ENCODE measurements at regions not wholly inside any gene's neighbourhood (a gene's known extent, or its start where the extent isn't known, plus 50 kb on each side); places are given as distances from the start of the nearest gene placed in this dataset.

GRCh38 chr14:55957950-55958349, 160.3 kb upstream of the PELI2 start:
- H3K4me1 Mint-ChIP-seq (ENCODE audit: unreplicated experiment): peaks cover 9% of the 10 kb centered on the region
- DNase-seq (ENCODE audit: low spot score): no peak
- H3K36me3 Mint-ChIP-seq (ENCODE audit: low read depth, unreplicated experiment): no peaks in the 10 kb centered on the region
- no peaks in the 10 kb centered on the region for H3K27me3 Mint-ChIP-seq (ENCODE audit: unreplicated experiment)
- H3K4me3 Mint-ChIP-seq (ENCODE audit: unreplicated experiment): no peak overlapping the region
- no peak for TF ChIP-seq CTCF (IDR thresholded peaks at IDR 0.05; ENCODE audit: unreplicated experiment)
- H3K9me3 Mint-ChIP-seq (ENCODE audit: unreplicated experiment): no peaks in the 10 kb centered on the region
- no peak overlapping the region for H3K27ac Mint-ChIP-seq (ENCODE audit: unreplicated experiment)

- H3K4me1 Mint-ChIP-seq (ENCODE audit: unreplicated experiment): peaks cover 6% of the 10 kb centered on the region
- TF ChIP-seq CTCF (IDR thresholded peaks at IDR 0.05; ENCODE audit: unreplicated experiment): no peak
- H3K9me3 Mint-ChIP-seq (ENCODE audit: unreplicated experiment): no peaks in the 10 kb centered on the region
- H3K27ac Mint-ChIP-seq (ENCODE audit: unreplicated experiment): no peak overlapping the region
- no peaks in the 10 kb centered on the region for H3K27me3 Mint-ChIP-seq (ENCODE audit: unreplicated experiment)
- no peak for DNase-seq (ENCODE audit: low spot score)
- H3K4me3 Mint-ChIP-seq (ENCODE audit: unreplicated experiment): no peak overlapping the region
- H3K36me3 Mint-ChIP-seq (ENCODE audit: low read depth, unreplicated experiment): no peaks in the 10 kb centered on the region
These were observed 154.9 kb upstream of the PELI2 start for GRCh38 chr14:55963295-55963694.

DNA sequence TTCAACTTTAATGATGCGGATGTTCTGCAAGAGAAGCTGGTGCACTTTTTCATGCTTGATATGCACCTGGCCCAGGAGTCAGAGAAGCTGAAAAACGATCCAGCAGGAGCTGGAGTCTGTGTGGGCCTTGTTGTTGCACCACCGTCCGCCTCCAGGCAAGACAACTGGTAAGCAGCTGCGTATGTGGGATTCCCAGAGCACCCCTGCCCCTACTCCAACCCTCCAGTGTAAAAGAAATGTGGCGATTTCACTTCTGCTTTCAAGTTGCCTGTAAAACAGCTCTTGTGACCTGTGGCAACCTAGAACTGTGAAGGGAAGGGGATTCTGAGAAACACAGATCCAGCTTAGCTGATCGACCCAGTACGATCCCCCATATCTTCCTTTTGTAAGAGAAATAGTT, 154.1 kb upstream of the PELI2 start:
- no peaks in the 10 kb centered on the region for H3K36me3 Mint-ChIP-seq (ENCODE audit: low read depth, unreplicated experiment)
- H3K27me3 Mint-ChIP-seq (ENCODE audit: unreplicated experiment): no peaks in the 10 kb centered on the region
- no peaks in the 10 kb centered on the region for H3K9me3 Mint-ChIP-seq (ENCODE audit: unreplicated experiment)
- no peak overlapping the region for H3K27ac Mint-ChIP-seq (ENCODE audit: unreplicated experiment)
- TF ChIP-seq CTCF (IDR thresholded peaks at IDR 0.05; ENCODE audit: unreplicated experiment): no peak
- H3K4me3 Mint-ChIP-seq (ENCODE audit: unreplicated experiment): no peak overlapping the region
- peaks cover 6% of the 10 kb centered on the region for H3K4me1 Mint-ChIP-seq (ENCODE audit: unreplicated experiment)
- DNase-seq (ENCODE audit: low spot score): no peak

DNA sequence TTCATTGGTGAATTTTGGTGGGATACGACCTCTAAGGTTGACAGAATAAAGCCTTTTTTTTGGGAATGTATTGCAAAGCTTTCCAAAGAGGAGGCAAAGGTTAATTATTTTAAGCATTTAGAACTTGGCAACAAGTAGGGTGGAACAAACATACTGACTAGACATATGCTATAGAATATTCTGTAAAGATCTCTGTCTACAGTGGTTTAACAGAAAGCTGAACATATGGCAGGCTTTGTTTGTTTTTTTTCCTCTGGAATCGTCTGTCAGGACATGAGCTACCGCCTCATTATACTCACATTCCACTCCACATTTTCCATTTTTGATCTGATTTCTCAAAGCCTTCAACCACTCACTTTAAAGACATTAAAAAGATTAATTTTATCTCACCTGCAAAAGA, 153.4 kb upstream of the PELI2 start:
- H3K4me3 Mint-ChIP-seq (ENCODE audit: unreplicated experiment): no peak overlapping the region
- H3K27me3 Mint-ChIP-seq (ENCODE audit: unreplicated experiment): no peaks in the 10 kb centered on the region
- no peak for DNase-seq (ENCODE audit: low spot score)
- no peak for TF ChIP-seq CTCF (IDR thresholded peaks at IDR 0.05; ENCODE audit: unreplicated experiment)
- no peaks in the 10 kb centered on the region for H3K36me3 Mint-ChIP-seq (ENCODE audit: low read depth, unreplicated experiment)
- H3K4me1 Mint-ChIP-seq (ENCODE audit: unreplicated experiment): peaks cover 6% of the 10 kb centered on the region
- no peaks in the 10 kb centered on the region for H3K9me3 Mint-ChIP-seq (ENCODE audit: unreplicated experiment)
- H3K27ac Mint-ChIP-seq (ENCODE audit: unreplicated experiment): no peak overlapping the region

- no peaks in the 10 kb centered on the region for H3K27me3 Mint-ChIP-seq (ENCODE audit: unreplicated experiment)
- TF ChIP-seq CTCF (IDR thresholded peaks at IDR 0.05; ENCODE audit: unreplicated experiment): no peak
- H3K4me3 Mint-ChIP-seq (ENCODE audit: unreplicated experiment): no peak overlapping the region
- H3K9me3 Mint-ChIP-seq (ENCODE audit: unreplicated experiment): no peaks in the 10 kb centered on the region
- no peak overlapping the region for H3K27ac Mint-ChIP-seq (ENCODE audit: unreplicated experiment)
- no peaks in the 10 kb centered on the region for H3K4me1 Mint-ChIP-seq (ENCODE audit: unreplicated experiment)
- DNase-seq (ENCODE audit: low spot score): no peak
- no peaks in the 10 kb centered on the region for H3K36me3 Mint-ChIP-seq (ENCODE audit: low read depth, unreplicated experiment)
These were observed 152.4 kb upstream of the PELI2 start for GRCh38 chr14:55965851-55966250.
